ENCODE measurements at regions not wholly inside any gene's neighbourhood (a gene's known extent, or its start where the extent isn't known, plus 50 kb on each side); places are given as distances from the start of the nearest gene placed in this dataset.

GRCh38 chr15:89406940-89407607 lies 72.5 kb upstream of the POLG start:
- Histone ChIP-seq H3K4me3 (replicated peaks; ENCODE audit: low read depth, low read length) (no peak overlapping the region), H3K27me3 (replicated peaks; ENCODE audit: control insufficient read depth, insufficient read depth, low read length) (no peaks in the 10 kb centered on the region; the same call in none of the 2 replicates), H3K36me3 (ENCODE audit: control insufficient read depth, insufficient read depth, low read length) (no peaks in the 10 kb centered on the region)
- peak; percentile 22 for TF ChIP-seq CTCF (IDR thresholded peaks at IDR 0.05; ENCODE audit: insufficient read depth, low read length, poor library complexity, severe bottlenecking)
- no peak for DNase-seq (ENCODE audit: extremely low read depth, insufficient read length)

GRCh38 chr15:89406218-89406939 lies 71.8 kb upstream of the POLG start:
- H3K27me3 ChIP-seq (replicated peaks; ENCODE audit: control insufficient read depth, insufficient read depth, low read length) = no peaks in the 10 kb centered on the region; the same call in none of the 2 replicates
- DNase-seq (ENCODE audit: extremely low read depth, insufficient read length) = no peak
- H3K36me3 ChIP-seq (ENCODE audit: control insufficient read depth, insufficient read depth, low read length) = no peaks in the 10 kb centered on the region
- TF ChIP-seq CTCF (IDR thresholded peaks at IDR 0.05; ENCODE audit: insufficient read depth, low read length, poor library complexity, severe bottlenecking) = no peak
- no peak overlapping the region for H3K4me3 ChIP-seq (replicated peaks; ENCODE audit: low read depth, low read length)

- no peaks in the 10 kb centered on the region; the same call in none of the 2 replicates for H3K27me3 ChIP-seq (replicated peaks; ENCODE audit: control insufficient read depth, insufficient read depth, low read length)
- no peak for DNase-seq (ENCODE audit: extremely low read depth, insufficient read length)
- no peak overlapping the region for H3K4me3 ChIP-seq (replicated peaks; ENCODE audit: low read depth, low read length)
- TF ChIP-seq CTCF (IDR thresholded peaks at IDR 0.05; ENCODE audit: insufficient read depth, low read length, poor library complexity, severe bottlenecking) = no peak
- no peaks in the 10 kb centered on the region for H3K36me3 ChIP-seq (ENCODE audit: control insufficient read depth, insufficient read depth, low read length)
Measured at GRCh38 chr15:89405494-89405893, 70.9 kb upstream of the POLG start.

GRCh38 chr15:89404023-89404422 lies 69.4 kb upstream of the POLG start:
- TF ChIP-seq CTCF (IDR thresholded peaks at IDR 0.05; ENCODE audit: insufficient read depth, low read length, poor library complexity, severe bottlenecking) = no peak
- no peak for DNase-seq (ENCODE audit: extremely low read depth, insufficient read length)
- H3K36me3 ChIP-seq (ENCODE audit: control insufficient read depth, insufficient read depth, low read length) = no peaks in the 10 kb centered on the region
- no peaks in the 10 kb centered on the region; the same call in 1 of the 2 replicates for H3K27me3 ChIP-seq (replicated peaks; ENCODE audit: control insufficient read depth, insufficient read depth, low read length)
- no peak overlapping the region for H3K4me3 ChIP-seq (replicated peaks; ENCODE audit: low read depth, low read length)

GRCh38 chr15:89402518-89402805 lies 67.8 kb upstream of the POLG start:
- no peak for TF ChIP-seq CTCF (IDR thresholded peaks at IDR 0.05; ENCODE audit: insufficient read depth, low read length, poor library complexity, severe bottlenecking)
- H3K4me3 ChIP-seq (replicated peaks; ENCODE audit: low read depth, low read length) = no peak overlapping the region
- DNase-seq (ENCODE audit: extremely low read depth, insufficient read length) = no peak
- no peaks in the 10 kb centered on the region; the same call in 1 of the 2 replicates for H3K27me3 ChIP-seq (replicated peaks; ENCODE audit: control insufficient read depth, insufficient read depth, low read length)
- no peaks in the 10 kb centered on the region for H3K36me3 ChIP-seq (ENCODE audit: control insufficient read depth, insufficient read depth, low read length)
